ENCODE measurements at regions not wholly inside any gene's neighbourhood (a gene's known extent, or its start where the extent isn't known, plus 50 kb on each side); places are given as distances from the start of the nearest gene placed in this dataset.

DNA sequence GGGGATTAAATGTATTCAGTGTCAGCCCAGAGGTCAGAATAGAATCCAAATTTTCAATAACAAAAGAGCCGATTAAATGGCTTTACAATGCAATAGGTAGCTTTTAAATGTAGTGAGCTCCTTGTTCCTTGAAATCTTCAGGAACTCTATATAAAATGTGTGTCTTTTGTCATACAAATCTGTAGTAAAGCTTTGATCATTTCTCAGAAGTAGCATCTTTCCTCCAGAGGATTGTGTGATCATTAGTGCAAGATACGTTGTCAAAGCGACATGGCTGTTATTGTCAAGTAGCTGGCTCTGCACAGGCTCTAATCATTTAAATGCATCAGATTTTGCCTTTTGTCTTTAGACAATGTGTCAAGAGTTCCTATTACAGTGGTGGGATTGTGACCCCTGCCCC is 116.1 kb upstream of the NAMPT start:
- no peak for DNase-seq (ENCODE audit: low read depth)
- TF ChIP-seq, protein P1, sequence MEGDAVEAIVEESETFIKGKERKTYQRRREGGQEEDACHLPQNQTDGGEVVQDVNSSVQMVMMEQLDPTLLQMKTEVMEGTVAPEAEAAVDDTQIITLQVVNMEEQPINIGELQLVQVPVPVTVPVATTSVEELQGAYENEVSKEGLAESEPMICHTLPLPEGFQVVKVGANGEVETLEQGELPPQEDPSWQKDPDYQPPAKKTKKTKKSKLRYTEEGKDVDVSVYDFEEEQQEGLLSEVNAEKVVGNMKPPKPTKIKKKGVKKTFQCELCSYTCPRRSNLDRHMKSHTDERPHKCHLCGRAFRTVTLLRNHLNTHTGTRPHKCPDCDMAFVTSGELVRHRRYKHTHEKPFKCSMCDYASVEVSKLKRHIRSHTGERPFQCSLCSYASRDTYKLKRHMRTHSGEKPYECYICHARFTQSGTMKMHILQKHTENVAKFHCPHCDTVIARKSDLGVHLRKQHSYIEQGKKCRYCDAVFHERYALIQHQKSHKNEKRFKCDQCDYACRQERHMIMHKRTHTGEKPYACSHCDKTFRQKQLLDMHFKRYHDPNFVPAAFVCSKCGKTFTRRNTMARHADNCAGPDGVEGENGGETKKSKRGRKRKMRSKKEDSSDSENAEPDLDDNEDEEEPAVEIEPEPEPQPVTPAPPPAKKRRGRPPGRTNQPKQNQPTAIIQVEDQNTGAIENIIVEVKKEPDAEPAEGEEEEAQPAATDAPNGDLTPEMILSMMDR (IDR thresholded peaks at IDR 0.05; ENCODE audit: insufficient read depth, low read depth, low read length): no peak
- H3K4me3 ChIP-seq (ENCODE audit: low read depth, low read length): no peak overlapping the region

DNA sequence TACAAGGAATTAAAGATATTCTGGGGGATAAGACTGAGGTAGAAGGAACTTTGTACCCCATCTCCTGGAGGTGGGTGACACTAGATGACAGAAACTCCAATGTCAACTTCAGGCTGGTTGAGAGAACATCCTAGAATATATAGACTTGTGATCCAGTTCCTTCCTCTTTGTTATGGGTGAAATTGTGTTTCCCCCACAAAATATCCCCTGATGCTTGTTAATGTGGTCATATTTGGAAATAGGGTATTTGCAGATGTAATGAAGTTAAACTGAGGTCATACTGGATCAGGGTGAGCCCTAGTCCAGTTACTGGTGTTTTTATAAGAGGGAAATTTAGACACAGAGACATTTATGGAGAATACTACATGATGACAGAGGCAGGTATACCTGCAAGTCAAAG is 114.0 kb upstream of the NAMPT start:
- H3K4me3 ChIP-seq (ENCODE audit: low read depth, low read length): no peak overlapping the region
- DNase-seq (ENCODE audit: low read depth): no peak
- TF ChIP-seq, protein P1 (IDR thresholded peaks at IDR 0.05; ENCODE audit: insufficient read depth, low read depth, low read length): no peak

DNA sequence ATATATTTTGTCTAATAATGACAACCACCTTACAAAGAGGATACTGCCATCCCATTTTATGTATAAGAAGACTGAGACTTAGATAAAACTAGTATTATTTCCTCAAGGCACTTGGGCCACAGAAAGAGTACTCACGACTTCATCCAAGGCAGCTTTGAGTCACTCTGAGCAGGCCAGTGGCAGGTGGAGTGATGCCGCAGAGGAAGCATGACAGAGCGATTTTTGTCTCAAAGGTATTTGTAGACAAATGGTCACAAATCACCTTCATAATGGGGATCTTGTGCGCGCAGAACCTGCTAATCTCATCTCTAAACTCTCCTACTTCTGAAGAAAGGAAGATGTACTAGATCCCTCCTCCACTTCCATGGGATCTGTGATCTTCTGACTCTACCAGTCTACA is 113.2 kb upstream of the NAMPT start:
- H3K4me3 ChIP-seq (ENCODE audit: low read depth, low read length): no peak overlapping the region
- DNase-seq (ENCODE audit: low read depth): no peak
- TF ChIP-seq, protein P1 (IDR thresholded peaks at IDR 0.05; ENCODE audit: insufficient read depth, low read depth, low read length): no peak

DNA sequence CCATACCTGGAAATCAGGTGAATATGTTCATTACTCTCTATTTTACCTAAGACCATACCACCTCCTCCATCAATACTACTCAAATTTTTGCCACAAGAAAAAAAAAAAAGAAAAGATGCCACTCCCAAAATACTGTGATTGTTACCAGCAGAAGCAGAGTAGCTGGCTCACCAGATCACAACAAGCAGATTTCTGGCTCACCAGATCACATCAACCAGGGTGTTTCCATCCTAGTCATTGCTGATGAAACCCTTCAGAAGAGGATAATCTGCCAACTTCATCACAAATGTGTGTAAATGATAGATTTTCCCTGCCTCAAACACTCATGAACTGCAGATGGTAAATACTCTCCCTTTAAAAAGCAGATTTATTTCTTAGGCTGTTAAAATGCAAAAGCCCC is 109.7 kb upstream of the NAMPT start:
- TF ChIP-seq, protein P1 (IDR thresholded peaks at IDR 0.05; ENCODE audit: insufficient read depth, low read depth, low read length): no peak
- no peak overlapping the region for H3K4me3 ChIP-seq (ENCODE audit: low read depth, low read length)
- no peak for DNase-seq (ENCODE audit: low read depth)

DNA sequence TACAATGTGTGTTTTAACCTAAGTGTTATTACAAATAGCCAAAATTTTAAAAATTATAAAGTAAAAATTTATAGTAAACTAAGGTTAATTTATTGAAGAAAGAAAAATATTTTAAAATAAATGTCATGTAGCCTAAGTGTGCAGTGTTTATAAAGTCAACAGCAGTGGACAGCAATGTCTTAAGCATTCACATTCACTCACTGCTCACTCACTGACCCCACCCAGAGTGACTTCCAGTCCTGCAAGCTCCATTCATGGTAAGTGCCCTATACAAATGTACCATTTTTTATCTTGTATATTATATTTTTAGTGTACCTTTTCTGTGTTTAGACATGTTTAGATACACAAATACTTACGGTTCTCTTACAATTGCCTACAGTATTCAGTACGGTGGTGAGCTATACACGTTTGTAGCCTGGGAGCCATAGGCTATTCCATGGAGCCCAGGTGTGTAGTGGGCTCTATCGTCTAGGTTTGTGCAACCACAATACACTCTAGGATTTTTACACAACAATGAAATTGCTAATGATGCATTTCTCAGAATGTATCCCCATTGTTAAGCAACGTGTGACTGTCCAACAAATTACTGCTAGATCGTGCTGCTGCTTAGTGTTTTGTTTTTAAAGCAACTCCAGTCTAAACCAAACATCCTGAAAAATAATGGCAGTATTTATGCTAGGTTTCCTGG is 108.9 kb upstream of the NAMPT start:
- no peak overlapping the region for H3K4me3 ChIP-seq (ENCODE audit: low read depth, low read length)
- DNase-seq (ENCODE audit: low read depth): no peak
- TF ChIP-seq, protein P1 (IDR thresholded peaks at IDR 0.05; ENCODE audit: insufficient read depth, low read depth, low read length): no peak

DNA sequence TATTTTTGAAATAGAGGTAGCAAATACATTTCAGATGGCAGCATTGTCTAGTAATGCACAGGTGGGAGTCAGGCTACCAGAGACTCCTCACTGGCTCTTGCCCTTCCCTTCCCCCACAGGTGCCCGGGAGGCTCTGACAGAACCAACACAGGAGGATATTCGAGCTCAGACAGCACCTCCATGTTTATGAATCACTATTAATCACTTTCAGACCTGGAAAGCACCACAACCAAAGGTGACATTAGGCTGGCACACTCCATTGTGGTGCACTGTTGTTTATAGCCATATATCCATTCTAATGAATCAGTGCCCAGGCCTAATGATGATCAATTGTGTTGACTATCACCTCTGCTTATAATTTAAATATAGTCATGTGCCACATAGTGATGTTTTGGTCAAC is 107.8 kb upstream of the NAMPT start:
- TF ChIP-seq, protein P1 (IDR thresholded peaks at IDR 0.05; ENCODE audit: insufficient read depth, low read depth, low read length): no peak
- no peak overlapping the region for H3K4me3 ChIP-seq (ENCODE audit: low read depth, low read length)
- DNase-seq (ENCODE audit: low read depth): no peak

DNA sequence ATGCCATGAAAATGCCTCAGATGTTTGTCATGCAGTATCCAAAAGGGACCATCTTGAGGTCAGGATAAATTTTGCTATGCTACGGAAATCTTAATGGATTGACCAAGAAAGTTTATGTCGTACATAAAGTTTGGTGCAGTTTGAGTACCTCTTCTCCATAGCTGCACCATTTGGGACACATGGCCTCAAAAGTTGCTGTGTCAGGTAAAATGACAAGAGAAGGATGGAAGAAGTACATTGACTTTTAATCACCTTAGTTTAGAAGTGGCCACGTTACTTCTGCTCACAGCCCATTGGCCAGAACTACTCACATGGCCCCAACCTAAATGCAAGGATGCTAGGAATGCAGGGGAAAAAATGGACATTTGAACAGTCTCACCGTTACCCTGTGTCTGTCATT is 107.4 kb upstream of the NAMPT start:
- DNase-seq (ENCODE audit: low read depth): no peak
- H3K4me3 ChIP-seq (ENCODE audit: low read depth, low read length): no peak overlapping the region
- TF ChIP-seq, protein P1 (IDR thresholded peaks at IDR 0.05; ENCODE audit: insufficient read depth, low read depth, low read length): no peak

Measured in fibroblast of villous mesenchyme (primary cell).